Astrocyte of the cerebellum (primary cell): ENCODE measurements at regions not wholly inside any gene's neighbourhood (a gene's known extent, or its start where the extent isn't known, plus 50 kb on each side); places are given as distances from the start of the nearest gene placed in this dataset.

Source experiments
- DNase-seq: peaks from one replicate; pipeline ENCODE4 v3.0.0-alpha.2; 2011; ENCODE audit warnings: low read depth
- H3K4me3 ChIP-seq: 2 replicates; pipeline ENCODE4 v1.5.1; 2011; ENCODE audit warnings: mild to moderate bottlenecking, low read depth, low read length, moderate library complexity
- in situ Hi-C: cut with HindIII; loops from 2 replicates; pipeline ENCODE4 v1.10.0; 2017; ENCODE audit warnings: low sequenced_read_pairs
- TF ChIP-seq, protein P1 (sequence below): IDR thresholded peaks from 2 replicates; pipeline ENCODE4 v1.5.1; 2012; ENCODE audit warnings: low read length, low read depth, moderate library complexity, mild to moderate bottlenecking; ENCODE audit errors: missing control alignments

DNA sequence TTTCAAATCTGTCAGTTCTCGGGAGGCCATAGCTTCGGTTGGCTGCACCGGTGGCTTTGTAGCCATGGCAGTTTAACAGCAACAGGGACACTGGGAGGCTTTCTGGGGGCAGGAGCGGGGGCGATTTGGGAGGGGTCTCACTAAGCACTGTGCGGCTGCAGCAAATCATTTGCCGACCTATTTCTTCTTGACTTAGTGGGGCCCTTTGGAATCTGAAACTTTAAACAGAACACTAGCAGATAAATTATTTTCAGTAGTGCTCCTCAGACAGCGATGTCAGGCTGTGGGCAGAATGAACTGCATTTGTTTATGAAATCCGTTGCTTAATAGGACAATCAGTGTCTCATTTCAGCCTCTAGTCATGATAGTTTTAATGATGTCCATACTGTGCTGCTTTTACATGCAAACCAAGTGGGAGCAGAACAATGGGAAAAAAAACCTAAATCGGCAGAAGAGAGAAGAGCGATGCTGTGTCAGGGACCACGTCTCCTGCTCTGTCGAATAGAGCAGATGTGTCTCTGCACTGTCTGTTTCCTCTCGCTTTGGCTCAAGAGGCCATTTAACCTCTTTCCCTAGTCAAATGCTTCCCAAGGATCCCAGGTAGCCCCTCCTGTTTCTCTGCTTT, 211.9 kb downstream of the OLFM4 start:
- DNase-seq = no peak
- TF ChIP-seq, protein P1, sequence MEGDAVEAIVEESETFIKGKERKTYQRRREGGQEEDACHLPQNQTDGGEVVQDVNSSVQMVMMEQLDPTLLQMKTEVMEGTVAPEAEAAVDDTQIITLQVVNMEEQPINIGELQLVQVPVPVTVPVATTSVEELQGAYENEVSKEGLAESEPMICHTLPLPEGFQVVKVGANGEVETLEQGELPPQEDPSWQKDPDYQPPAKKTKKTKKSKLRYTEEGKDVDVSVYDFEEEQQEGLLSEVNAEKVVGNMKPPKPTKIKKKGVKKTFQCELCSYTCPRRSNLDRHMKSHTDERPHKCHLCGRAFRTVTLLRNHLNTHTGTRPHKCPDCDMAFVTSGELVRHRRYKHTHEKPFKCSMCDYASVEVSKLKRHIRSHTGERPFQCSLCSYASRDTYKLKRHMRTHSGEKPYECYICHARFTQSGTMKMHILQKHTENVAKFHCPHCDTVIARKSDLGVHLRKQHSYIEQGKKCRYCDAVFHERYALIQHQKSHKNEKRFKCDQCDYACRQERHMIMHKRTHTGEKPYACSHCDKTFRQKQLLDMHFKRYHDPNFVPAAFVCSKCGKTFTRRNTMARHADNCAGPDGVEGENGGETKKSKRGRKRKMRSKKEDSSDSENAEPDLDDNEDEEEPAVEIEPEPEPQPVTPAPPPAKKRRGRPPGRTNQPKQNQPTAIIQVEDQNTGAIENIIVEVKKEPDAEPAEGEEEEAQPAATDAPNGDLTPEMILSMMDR = no peak
- no peak overlapping the region for H3K4me3 ChIP-seq
- in situ Hi-C loops = no loop called here

DNA sequence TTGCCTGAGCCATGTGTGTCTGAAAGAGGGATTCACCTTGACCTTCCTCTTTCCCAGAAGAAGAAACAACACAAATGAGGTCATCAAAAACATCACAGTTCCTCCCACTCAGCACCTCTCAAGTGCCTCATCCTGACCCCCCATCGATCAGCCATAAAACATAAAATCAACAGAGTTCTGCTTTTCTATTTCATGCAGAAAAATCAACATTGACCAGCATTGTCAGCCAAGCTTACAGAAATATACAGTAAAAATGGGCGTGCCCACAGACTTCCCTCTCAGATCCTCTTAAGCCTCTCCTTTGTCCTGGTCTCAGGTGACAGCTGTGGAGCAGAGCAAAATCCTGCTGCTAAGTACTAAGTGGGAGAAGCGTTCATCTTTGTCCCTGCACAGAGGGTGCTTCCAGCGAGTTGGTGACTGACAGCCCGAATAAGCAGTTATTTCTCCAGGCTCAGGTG, 213.3 kb downstream of the OLFM4 start:
- no peak for DNase-seq
- TF ChIP-seq, protein P1 = no peak
- in situ Hi-C loops = no loop called here
- H3K4me3 ChIP-seq = no peak overlapping the region

DNA sequence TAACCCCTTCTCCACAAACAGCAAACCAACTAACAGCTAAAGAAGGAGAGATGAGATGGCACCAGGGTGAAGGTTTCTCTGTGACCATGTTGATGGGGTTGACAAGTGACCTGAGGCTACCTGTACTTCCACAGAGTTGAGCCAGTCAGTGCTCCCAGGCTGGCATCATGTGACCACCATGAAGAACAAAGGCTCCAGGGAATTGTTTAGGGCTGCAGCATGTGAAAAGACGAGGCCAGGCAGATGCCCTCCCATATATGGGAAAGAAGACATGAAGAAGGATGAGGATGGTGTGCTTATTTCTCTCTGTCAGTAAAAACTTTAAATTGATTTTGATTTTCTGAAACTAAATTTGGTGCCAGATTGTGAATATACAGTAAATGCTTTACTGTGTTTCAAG, 220.6 kb downstream of the OLFM4 start:
- in situ Hi-C loops = no loop called here
- DNase-seq = no peak
- no peak overlapping the region for H3K4me3 ChIP-seq
- TF ChIP-seq, protein P1 = no peak

DNA sequence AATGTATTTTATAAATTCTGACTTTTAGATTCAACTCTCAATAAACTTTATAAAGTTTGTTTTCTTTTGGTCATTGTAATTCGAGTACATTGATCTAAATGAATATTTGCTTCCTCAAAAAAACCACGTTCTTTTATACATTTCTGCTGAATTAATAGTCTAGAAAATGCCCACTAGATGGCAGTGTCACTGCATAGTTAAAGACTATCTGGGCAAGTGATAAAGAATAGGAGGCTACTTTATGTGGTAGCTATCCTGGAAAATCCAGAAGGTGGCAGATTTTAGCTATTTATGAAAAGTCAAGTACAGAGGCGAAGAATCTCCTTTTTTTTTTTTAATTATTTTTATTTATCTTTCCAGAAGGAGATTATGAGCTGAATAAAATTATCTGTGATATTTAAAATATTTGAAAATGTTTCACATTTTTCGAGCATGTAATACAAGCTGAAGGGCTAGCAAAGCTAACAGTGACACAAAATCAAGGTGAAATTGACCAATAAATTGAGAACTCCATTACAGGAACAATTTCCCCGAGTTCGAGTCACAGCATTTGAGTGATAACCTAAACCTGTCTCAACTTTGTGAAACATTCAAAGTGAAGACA, 221.8 kb downstream of the OLFM4 start:
- H3K4me3 ChIP-seq = no peak overlapping the region
- in situ Hi-C loops = no loop called here
- peak; percentile 64 for DNase-seq
- TF ChIP-seq, protein P1 = peak; percentile 64

DNA sequence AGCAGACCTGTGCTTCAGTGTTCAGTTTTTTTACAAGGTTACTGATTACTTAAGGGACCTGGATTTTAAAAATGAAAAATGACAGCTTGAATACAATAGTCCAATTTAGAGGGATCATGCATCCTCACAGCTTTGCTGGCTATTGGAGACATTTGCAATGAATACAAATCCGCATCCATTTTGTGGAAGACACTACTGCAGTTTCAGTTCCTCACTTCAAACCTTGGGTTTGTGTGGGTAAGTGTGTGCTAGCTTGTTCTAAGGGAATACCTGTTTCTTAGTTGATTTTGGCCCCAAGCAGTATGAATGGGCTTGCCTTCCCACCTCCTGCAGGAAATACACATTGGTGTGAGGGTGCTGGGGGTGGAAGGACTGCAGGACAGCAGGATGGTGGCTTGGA, 222.4 kb downstream of the OLFM4 start:
- no peak for DNase-seq
- in situ Hi-C loops = no loop called here
- TF ChIP-seq, protein P1 = no peak
- no peak overlapping the region for H3K4me3 ChIP-seq

DNA sequence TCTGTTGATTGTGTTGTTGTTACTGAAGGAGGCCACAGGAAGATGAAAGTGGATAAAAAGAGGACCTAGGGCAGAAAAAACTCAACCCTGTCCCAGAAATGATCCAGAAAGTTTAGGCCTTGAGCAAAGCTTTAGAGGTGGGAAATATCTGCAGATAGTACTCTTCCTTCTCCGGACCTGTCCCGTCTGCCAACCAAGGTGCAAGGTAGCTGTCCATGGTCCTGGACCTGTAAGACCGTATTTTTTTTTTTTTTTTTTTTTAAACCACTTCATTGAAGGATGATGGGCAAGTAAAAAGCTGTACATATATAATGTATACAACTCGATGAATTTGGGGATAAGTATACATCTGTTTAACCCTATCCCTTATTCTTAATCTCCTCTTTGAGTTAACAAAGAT, 225.9 kb downstream of the OLFM4 start:
- DNase-seq = no peak
- in situ Hi-C loops = no loop called here
- TF ChIP-seq, protein P1 = no peak
- H3K4me3 ChIP-seq = no peak overlapping the region
